ENCODE measurements at regions not wholly inside any gene's neighbourhood (a gene's known extent, or its start where the extent isn't known, plus 50 kb on each side); places are given as distances from the start of the nearest gene placed in this dataset.
"Not testable (repeated sequence)": the region's sequence is repeated elsewhere in the genome, so short reads cannot be mapped to it uniquely, and the experiment has no call there.

GRCh38 chr2:37722971-37723370 lies 51.5 kb upstream of the CDC42EP3 start:
- DNase-seq (ENCODE audit: low read depth in 2 of 2), result not testable (repeated sequence)

DNA sequence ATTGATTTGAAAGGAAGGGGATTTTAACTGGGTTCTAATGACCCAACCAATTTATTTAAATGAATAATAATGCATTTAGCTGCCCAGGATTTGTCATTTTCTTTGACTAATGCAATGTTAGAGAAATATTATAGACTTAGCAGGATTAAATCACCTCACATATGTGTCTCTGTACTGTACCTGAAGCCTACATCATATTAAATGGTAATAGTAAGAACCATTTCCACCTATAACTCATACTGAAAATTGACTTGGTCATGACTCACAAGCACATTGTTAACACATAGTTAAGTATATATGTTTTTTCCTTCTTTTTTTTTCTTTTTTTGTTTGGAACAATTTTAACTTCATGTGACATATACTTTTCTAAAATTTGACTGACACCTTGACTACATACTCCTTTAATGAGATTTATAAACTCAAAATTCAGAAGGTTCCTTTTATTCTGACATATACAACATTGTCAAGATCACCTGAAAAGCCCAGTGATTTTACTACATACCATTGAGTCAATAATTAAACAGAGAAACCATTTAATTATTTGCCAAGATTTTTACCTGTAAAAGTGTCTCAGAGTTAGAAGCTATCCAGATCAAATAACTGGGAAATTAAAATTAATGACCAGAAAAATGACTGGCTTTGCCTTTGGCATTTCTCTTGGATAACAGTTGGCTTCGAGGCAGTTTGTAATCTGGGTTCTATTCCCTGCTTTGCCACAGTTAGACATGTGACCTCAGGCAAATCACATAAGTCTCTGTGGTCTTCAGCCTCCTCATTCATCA lies 58.8 kb upstream of the CDC42EP3 start:
- DNase-seq (ENCODE audit: low read depth in 2 of 2), result no peak

- DNase-seq (ENCODE audit: low read depth in 2 of 2), result not testable (repeated sequence)
Observed at GRCh38 chr2:37732412-37732811, 61.0 kb upstream of the CDC42EP3 start.

GRCh38 chr2:37733251-37733650 lies 61.8 kb upstream of the CDC42EP3 start:
- no peak for DNase-seq (ENCODE audit: low read depth in 2 of 2)

DNA sequence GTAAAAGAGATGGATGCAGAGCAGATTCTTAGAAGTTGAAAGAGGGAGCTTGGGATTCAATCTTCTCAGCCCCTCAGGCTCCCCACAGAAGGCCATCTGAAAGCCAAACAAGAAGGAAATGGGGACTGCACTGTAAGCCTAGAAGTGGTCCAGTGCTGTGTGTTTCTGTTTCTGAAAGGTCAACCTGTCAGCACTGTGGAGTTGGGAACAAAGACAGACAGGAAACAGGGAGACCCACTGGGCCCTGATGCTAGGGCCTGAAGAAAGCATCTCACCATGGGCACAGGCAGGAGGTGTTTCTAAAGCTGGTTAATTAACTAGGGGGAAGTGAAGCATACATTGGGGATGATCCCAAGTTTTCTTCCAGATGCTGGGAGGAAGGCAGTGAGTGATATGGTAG lies 62.5 kb upstream of the CDC42EP3 start:
- DNase-seq (ENCODE audit: low read depth in 2 of 2), result not testable (repeated sequence)

- DNase-seq (ENCODE audit: low read depth in 2 of 2), result not testable (repeated sequence)
Observed at GRCh38 chr2:37734891-37735523, 63.6 kb upstream of the CDC42EP3 start.

DNA sequence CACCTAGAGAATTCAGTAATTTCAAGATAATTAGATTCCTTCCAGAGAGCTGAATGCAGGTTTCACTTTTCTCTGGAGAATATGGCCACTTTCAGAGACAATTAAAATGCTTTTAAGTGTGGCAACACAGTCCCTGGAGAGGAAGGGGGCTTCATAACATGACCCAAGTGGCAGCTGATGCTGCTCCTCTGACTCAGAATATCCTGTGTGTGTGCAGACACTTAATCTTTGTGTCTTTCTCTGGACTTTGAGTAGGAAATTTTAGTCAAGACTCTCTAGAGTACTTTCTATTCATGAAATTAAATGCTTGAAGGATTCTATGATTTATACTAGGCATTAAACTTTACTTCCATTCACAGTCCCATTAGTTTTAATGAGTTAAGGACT lies 64.1 kb upstream of the CDC42EP3 start:
- DNase-seq (ENCODE audit: low read depth in 2 of 2), result not testable (repeated sequence)

- DNase-seq (ENCODE audit: low read depth in 2 of 2), result no peak
Observed at GRCh38 chr2:37737507-37737906, 66.1 kb upstream of the CDC42EP3 start.

- no peak for DNase-seq (ENCODE audit: low read depth in 2 of 2)
Observed at GRCh38 chr2:37738266-37738885, 66.9 kb upstream of the CDC42EP3 start.

DNA sequence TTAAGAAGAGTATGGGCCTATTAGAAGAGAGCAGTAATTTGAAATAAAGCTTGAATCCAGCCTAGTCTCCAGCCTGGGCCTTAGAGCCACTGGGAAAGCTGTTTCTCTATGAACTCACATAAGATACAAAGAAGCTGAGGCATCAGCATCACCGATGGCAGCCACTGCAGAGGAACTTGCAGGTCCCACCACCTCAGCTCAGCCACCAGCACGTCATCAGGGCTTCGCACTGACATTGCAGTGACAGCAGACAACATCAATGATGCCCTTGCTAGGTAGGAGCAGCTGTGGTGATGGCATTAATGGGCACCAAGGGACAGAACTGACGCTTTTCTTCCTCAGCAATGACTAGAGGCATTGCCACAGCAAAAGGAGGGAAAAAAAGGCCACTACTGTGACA lies 67.7 kb upstream of the CDC42EP3 start:
- DNase-seq (ENCODE audit: low read depth in 2 of 2), result no peak

DNA sequence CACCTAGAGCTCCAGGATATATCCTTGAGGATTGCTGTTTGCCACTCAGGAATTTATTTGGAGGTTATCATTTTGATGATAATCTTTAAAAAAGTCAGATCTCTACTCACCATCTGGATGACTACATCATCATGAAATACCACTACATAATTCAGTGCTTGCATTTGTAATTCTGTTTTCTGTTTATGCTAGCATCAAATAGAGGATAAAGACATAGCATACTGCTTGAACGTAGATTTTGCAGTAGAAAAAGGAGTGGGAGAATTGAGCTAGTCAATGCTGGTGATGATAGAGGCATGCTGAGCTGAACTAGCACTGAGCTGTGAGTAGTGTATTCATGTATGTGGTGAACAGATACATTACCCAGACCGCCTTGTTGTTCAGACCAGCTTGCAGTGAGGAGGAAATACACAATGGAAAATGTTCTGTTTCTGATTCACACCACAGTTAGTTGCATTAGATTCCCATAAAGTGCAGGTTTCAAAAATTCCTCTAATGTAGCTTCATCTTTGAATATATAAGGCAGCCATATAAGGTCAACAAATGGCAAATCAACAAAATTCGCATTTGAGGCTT lies 68.8 kb upstream of the CDC42EP3 start:
- DNase-seq (ENCODE audit: low read depth in 2 of 2), result no peak

- DNase-seq (ENCODE audit: low read depth in 2 of 2), result no peak
Observed at GRCh38 chr2:37742286-37742685, 70.8 kb upstream of the CDC42EP3 start.

- DNase-seq (ENCODE audit: low read depth in 2 of 2), result no peak
Observed at GRCh38 chr2:37744010-37744409, 72.6 kb upstream of the CDC42EP3 start.

GRCh38 chr2:37744961-37745360 lies 73.5 kb upstream of the CDC42EP3 start:
- not testable (repeated sequence) for DNase-seq (ENCODE audit: low read depth in 2 of 2)

- not testable (repeated sequence) for DNase-seq (ENCODE audit: low read depth in 2 of 2)
Observed at GRCh38 chr2:37746011-37746410, 74.6 kb upstream of the CDC42EP3 start.

- no peak for DNase-seq (ENCODE audit: low read depth in 2 of 2)
Observed at GRCh38 chr2:37746883-37747282, 75.4 kb upstream of the CDC42EP3 start.

- no peak for DNase-seq (ENCODE audit: low read depth in 2 of 2)
Observed at GRCh38 chr2:37748541-37748940, 77.1 kb upstream of the CDC42EP3 start.

DNA sequence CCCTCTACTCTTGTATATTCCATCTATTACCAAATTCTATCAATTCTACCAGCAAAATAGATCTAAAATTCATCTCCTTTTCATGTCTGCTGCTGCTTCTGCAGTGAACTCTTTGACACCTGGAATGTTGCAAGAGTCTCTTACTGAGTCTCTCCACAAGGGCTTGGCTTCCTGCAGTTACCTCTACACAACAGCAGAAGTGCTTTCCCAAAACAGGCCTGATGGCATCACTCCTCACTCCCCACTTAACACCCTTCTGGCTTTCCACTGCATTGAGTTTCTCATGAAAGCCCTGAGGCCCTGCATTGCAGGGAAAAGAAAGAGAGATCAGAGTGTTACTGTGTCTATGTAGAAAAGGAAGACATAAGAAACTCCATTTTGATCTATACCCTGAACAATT lies 78.8 kb upstream of the CDC42EP3 start:
- DNase-seq (ENCODE audit: low read depth in 2 of 2), result not testable (repeated sequence)

GRCh38 chr2:37752766-37753165 lies 81.3 kb upstream of the CDC42EP3 start:
- DNase-seq (ENCODE audit: low read depth in 2 of 2), result no peak

DNA sequence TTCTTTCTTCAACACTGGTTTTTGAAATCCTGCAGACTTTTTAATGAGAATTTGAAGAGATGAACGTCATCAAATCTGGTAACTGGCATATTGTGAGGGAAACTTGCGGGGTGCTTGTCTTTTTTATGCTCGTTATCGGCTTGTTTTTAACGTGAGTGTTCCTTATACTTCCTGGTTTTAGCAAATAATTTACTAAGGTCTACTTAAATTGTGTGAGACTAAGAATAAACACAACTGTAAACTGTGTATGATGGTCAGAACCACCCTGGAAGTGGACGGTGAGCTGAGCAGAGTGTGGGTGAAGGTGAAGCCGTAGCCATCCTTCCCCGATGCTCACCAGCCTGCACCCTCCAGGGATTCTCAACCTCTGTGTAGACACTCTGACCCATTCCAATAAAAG lies 82.3 kb upstream of the CDC42EP3 start:
- no peak for DNase-seq (ENCODE audit: low read depth in 2 of 2)

- DNase-seq (ENCODE audit: low read depth in 2 of 2), result not testable (repeated sequence)
Observed at GRCh38 chr2:37755961-37756559, 84.6 kb upstream of the CDC42EP3 start.

GRCh38 chr2:37757456-37757855 lies 86.0 kb upstream of the CDC42EP3 start:
- DNase-seq (ENCODE audit: low read depth in 2 of 2), result not testable (repeated sequence)
